Esophagus muscularis mucosa (tissue), 2 donors: ENCODE measurements at regions not wholly inside any gene's neighbourhood (a gene's known extent, or its start where the extent isn't known, plus 50 kb on each side); places are given as distances from the start of the nearest gene placed in this dataset.

Source experiments
- POLR2A ChIP-seq: fragments of 450-650 bp; IDR thresholded peaks from one replicate; pipeline ENCODE4 v1.6.1; 2017; ENCODE audit warnings: antibody characterized with exemption, moderate library complexity, mild to moderate bottlenecking, low read depth
- POLR2AphosphoS5 ChIP-seq, 2 donors: sonication (generic); formaldehyde crosslinking; IDR thresholded peaks; one replicate each; pipeline ENCODE4 v1.6.1; 2017; ENCODE audit warnings: antibody characterized with exemption in 2 of 2

DNA sequence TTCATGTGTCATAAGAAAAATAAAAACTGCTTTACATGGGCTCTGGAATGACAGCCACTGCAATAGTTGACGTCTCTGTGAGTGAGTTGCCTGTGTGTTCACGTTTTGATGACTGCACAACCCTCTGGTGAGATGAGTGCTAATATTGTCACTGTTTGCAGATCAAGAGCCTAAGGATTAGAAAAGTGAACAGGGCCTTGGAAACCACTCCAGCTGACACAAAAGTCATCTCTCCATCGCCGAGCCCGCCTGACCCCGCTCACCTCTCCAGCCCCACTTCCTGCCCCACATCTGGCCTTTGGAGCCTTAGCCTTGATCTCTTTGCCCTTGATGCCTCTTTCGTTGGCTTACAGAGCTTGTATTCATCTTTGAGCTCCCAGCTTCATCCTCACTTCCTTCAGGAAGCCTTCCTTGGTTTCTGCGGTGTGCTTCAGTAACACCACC is 351.7 kb downstream of the TCERG1L start:
- no peak for TF ChIP-seq POLR2A
- TF ChIP-seq POLR2AphosphoS5 (IDR thresholded peaks at IDR 0.05), result no peak
